Thyroid gland (tissue), 4 donors: ENCODE measurements at regions not wholly inside any gene's neighbourhood (a gene's known extent, or its start where the extent isn't known, plus 50 kb on each side); places are given as distances from the start of the nearest gene placed in this dataset.

ENCODE experiments used
- CTCF ChIP-seq, 6 experiments: fragments of 200-600 bp in 3 of 6; fragments of 450-650 bp in 3 of 6; sonication (generic) in 3 of 6; IDR thresholded peaks; one replicate each; pipeline ENCODE4 v1.5.1; 2016 to 2019; ENCODE audit warnings: antibody characterized with exemption in 6 of 6, mild to moderate bottlenecking in 2 of 6, inconsistent platforms in 1 of 6, moderate library complexity in 1 of 6
- POLR2A ChIP-seq, 2 donors: fragments of 450-650 bp; IDR thresholded peaks; one replicate each; pipeline ENCODE4 v1.6.1; 2017; ENCODE audit warnings: antibody characterized with exemption in 2 of 2, mild to moderate bottlenecking in 2 of 2, moderate library complexity in 1 of 2

- no peak for TF ChIP-seq CTCF (IDR thresholded peaks at IDR 0.05)
- no peak for TF ChIP-seq POLR2A (IDR thresholded peaks at IDR 0.05)
Observed at GRCh38 chrY:21814491-21814890, 79.8 kb downstream of the RBMY1D start.
